ENCODE measurements at regions not wholly inside any gene's neighbourhood (a gene's known extent, or its start where the extent isn't known, plus 50 kb on each side); places are given as distances from the start of the nearest gene placed in this dataset.

DNA sequence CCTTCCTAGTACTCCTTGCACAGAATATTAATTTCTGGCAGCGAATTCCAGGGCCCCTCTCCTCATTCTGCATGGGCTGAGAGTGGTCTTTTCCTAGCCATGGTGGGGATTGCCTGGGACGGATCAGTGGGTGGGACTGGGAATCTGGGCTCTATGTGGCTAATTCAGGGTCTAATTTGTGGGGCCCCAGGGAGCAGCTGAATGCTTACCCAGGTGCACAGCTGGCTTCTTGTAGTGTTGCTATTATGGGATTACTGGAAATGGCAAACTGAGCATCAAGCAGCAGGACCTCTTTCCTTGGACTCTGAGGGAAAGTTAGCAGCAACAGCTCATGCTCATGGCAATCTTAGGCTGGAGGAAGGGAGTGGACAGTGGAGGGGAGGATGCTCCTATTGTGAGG is 187.1 kb upstream of the CACNA1E start:
- Histone ChIP-seq H3K36me3 (ENCODE audit: control insufficient read depth in 1 of 2, insufficient read depth in 2 of 2, low read length in 2 of 2) (no peaks in the 10 kb centered on the region), H3K9me2 (ENCODE audit: insufficient read depth) (no peaks in the 10 kb centered on the region), H3K4me2 (ENCODE audit: low read length) (no peak overlapping the region), H3K27ac (ENCODE audit: low read depth, low read length) (no peak overlapping the region), H3K9me3 (ENCODE audit: control insufficient read depth in 1 of 2, insufficient read depth in 1 of 2, low read depth in 1 of 2, low read length in 2 of 2) (no peaks in the 10 kb centered on the region), H3K27me3 (ENCODE audit: insufficient read depth, low read length) (0 out of 2 replicates have a peak, but pooled peaks cover 4% of the 10 kb centered on the region), H2AFZ (ENCODE audit: low read depth, low read length, poor library complexity, severe bottlenecking) (no peak overlapping the region), H4K20me1 (ENCODE audit: insufficient read depth) (no peaks in the 10 kb centered on the region), H3K4me3 (replicated peaks in 1 of 2; ENCODE audit: low read depth in 1 of 2, low read length in 2 of 2) (no peak overlapping the region), H3K79me2 (ENCODE audit: insufficient read depth, low read length) (no peaks in the 10 kb centered on the region), H3K9ac (ENCODE audit: low read length) (no peak overlapping the region), H3K4me1 (ENCODE audit: control insufficient read depth in 1 of 2, insufficient read depth in 2 of 2, low read length in 2 of 2) (no peaks in the 10 kb centered on the region)
- ChIA-PET CTCF (no interaction called here), POLR2A (no interaction called here), RAD21 (ENCODE audit: low non-redundant PET in 1 of 2, low total read pairs in 2 of 2, uncharacterized antibody in 2 of 2, unreplicated experiment in 2 of 2) (no interaction called here)
- ATAC-seq (no peak), DNase-seq (ENCODE audit: low read depth, low spot score) (no peak)
- TF ChIP-seq ZFX (IDR thresholded peaks at IDR 0.05) (no peak), EGR1 (IDR thresholded peaks at IDR 0.05; ENCODE audit: low read depth) (no peak), ELF1 (IDR thresholded peaks at IDR 0.05; ENCODE audit: borderline replicate concordance, low read depth) (no peak), RAD21 (IDR thresholded peaks at IDR 0.05; ENCODE audit: low read depth) (no peak), CEBPB (IDR thresholded peaks at IDR 0.05; ENCODE audit: low read depth) (no peak), FOSL1 (IDR thresholded peaks at IDR 0.05; ENCODE audit: low read depth) (no peak)
- intact Hi-C loops (cut with micrococcal nuclease) = no loop called here
- no TSS peak for BruUV-seq (replicated peaks)

DNA sequence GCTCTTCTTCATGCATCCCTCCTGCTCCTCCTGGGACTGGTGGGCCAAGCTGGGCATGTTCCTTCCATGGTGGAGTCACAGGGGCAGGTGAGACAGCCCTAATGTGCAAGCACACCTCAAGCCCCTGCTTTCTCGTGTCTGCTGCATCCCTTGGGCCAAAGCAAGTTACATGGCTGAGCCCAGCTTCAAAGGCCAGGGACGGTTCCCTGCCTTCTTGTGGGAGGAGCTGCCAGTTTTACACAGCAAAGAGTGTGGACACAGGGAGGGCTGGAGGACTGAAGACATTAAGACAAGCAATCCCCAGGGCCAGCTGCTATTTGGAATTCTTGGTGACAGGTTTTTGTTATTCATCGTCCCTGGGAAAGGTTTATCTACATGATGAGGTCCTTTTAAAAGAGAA is 175.2 kb upstream of the CACNA1E start:
- ATAC-seq = no peak
- no TSS peak for BruUV-seq (replicated peaks)
- no peak overlapping the region for H3K27ac ChIP-seq (ENCODE audit: low read depth, low read length)

More for the DNA sequence above, 175.2 kb upstream of the CACNA1E start:
- Histone ChIP-seq H3K4me1 (ENCODE audit: control insufficient read depth in 1 of 2, insufficient read depth in 2 of 2, low read length in 2 of 2) (peaks cover 11 to 14% of the 10 kb centered on the region in 2 experiments; a peak in 3 of 4 replicates), H2AFZ (ENCODE audit: low read depth, low read length, poor library complexity, severe bottlenecking) (no peak overlapping the region), H3K9ac (ENCODE audit: low read length) (no peak overlapping the region), H3K9me3 (ENCODE audit: control insufficient read depth in 1 of 2, insufficient read depth in 1 of 2, low read depth in 1 of 2, low read length in 2 of 2) (no peaks in the 10 kb centered on the region), H3K36me3 (ENCODE audit: control insufficient read depth in 1 of 2, insufficient read depth in 2 of 2, low read length in 2 of 2) (no peaks in the 10 kb centered on the region), H3K4me2 (ENCODE audit: low read length) (no peak overlapping the region), H3K27me3 (ENCODE audit: insufficient read depth, low read length) (peaks cover 3% of the 10 kb centered on the region; the same call in 1 of the 2 replicates), H4K20me1 (ENCODE audit: insufficient read depth) (no peaks in the 10 kb centered on the region), H3K79me2 (ENCODE audit: insufficient read depth, low read length) (no peaks in the 10 kb centered on the region), H3K9me2 (ENCODE audit: insufficient read depth) (no peaks in the 10 kb centered on the region), H3K4me3 (replicated peaks in 1 of 2; ENCODE audit: low read depth in 1 of 2, low read length in 2 of 2) (no peak overlapping the region)
- CTCF ChIA-PET = no interaction called here
- DNase-seq (ENCODE audit: low read depth, low spot score) = no peak
- TF ChIP-seq EZH2phosphoT487 (IDR thresholded peaks at IDR 0.05; ENCODE audit: borderline replicate concordance) (no peak), SIN3A (IDR thresholded peaks at IDR 0.05; ENCODE audit: low read depth) (no peak), JUND (IDR thresholded peaks at IDR 0.05) (no peak), POLR2AphosphoS5 (IDR thresholded peaks at IDR 0.05; ENCODE audit: low read depth, low read length) (no peak), EZH2 (IDR thresholded peaks at IDR 0.05) (no peak), TCF7L2 (IDR thresholded peaks at IDR 0.05; ENCODE audit: borderline replicate concordance, extremely low read depth, insufficient read depth, insufficient read length) (no peak), POLR2A (IDR thresholded peaks at IDR 0.05; ENCODE audit: borderline replicate concordance, extremely low read depth, insufficient read depth, insufficient read length) (no peak), SRF (IDR thresholded peaks at IDR 0.05; ENCODE audit: low read depth) (no peak)
- TF ChIP-seq, protein P1, sequence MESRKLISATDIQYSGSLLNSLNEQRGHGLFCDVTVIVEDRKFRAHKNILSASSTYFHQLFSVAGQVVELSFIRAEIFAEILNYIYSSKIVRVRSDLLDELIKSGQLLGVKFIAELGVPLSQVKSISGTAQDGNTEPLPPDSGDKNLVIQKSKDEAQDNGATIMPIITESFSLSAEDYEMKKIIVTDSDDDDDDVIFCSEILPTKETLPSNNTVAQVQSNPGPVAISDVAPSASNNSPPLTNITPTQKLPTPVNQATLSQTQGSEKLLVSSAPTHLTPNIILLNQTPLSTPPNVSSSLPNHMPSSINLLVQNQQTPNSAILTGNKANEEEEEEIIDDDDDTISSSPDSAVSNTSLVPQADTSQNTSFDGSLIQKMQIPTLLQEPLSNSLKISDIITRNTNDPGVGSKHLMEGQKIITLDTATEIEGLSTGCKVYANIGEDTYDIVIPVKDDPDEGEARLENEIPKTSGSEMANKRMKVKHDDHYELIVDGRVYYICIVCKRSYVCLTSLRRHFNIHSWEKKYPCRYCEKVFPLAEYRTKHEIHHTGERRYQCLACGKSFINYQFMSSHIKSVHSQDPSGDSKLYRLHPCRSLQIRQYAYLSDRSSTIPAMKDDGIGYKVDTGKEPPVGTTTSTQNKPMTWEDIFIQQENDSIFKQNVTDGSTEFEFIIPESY (IDR thresholded peaks at IDR 0.05; ENCODE audit: extremely low read depth, insufficient replicate concordance, low read length) = no peak
- TF ChIP-seq, protein P2, sequence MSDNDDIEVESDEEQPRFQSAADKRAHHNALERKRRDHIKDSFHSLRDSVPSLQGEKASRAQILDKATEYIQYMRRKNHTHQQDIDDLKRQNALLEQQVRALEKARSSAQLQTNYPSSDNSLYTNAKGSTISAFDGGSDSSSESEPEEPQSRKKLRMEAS (IDR thresholded peaks at IDR 0.05) = no peak
- RAD21 ChIA-PET (ENCODE audit: low non-redundant PET in 1 of 2, low total read pairs in 2 of 2, uncharacterized antibody in 2 of 2, unreplicated experiment in 2 of 2) = no interaction called here
- intact Hi-C loops (cut with micrococcal nuclease) = no loop called here
- POLR2A ChIA-PET = no interaction called here
